Astrocyte (in vitro differentiated cells and primary cell): ENCODE measurements at regions not wholly inside any gene's neighbourhood (a gene's known extent, or its start where the extent isn't known, plus 50 kb on each side); places are given as distances from the start of the nearest gene placed in this dataset.

Source experiments
- DNase-seq: peaks from one replicate; pipeline ENCODE4 v3.0.0-alpha.2; 2010; ENCODE audit warnings: low read depth
- FAIRE-seq: peaks from 2 replicates; lab custom pipeline; 2011; peaks lifted over from hg19 to GRCh38; lab: Jason Lieb, UNC
- H2AFZ ChIP-seq: 2 replicates; pipeline ENCODE4 v1.6.0; 2012; ENCODE audit warnings: low read depth, low read length, inconsistent platforms
- H3K27ac ChIP-seq: 2 replicates; pipeline ENCODE4 v1.5.1; 2011; ENCODE audit warnings: low read depth, low read length, inconsistent platforms
- H3K27me3 ChIP-seq: 2 replicates; pipeline ENCODE4 v1.6.0; 2011; ENCODE audit warnings: low read length, inconsistent platforms; ENCODE audit not compliant: insufficient read depth
- H3K36me3 ChIP-seq: 2 replicates; pipeline ENCODE4 v1.5.1; 2011; ENCODE audit warnings: low read length, inconsistent platforms; ENCODE audit not compliant: insufficient read depth
- H3K4me1 ChIP-seq: 2 replicates; pipeline ENCODE4 v1.5.1; 2011; ENCODE audit warnings: low read length, inconsistent platforms; ENCODE audit not compliant: insufficient read depth
- H3K4me2 ChIP-seq: 2 replicates; pipeline ENCODE4 v1.6.0; 2012; ENCODE audit warnings: low read length, inconsistent platforms
- H3K4me3 ChIP-seq: 2 replicates; pipeline ENCODE4 v1.5.1; 2011; ENCODE audit warnings: low read depth, mild to moderate bottlenecking, low read length, inconsistent platforms; ENCODE audit not compliant: insufficient read depth
- H3K79me2 ChIP-seq: 2 replicates; pipeline ENCODE4 v1.6.0; 2012; ENCODE audit warnings: mild to moderate bottlenecking, low read length, inconsistent platforms; ENCODE audit not compliant: insufficient read depth
- H3K9ac ChIP-seq: 2 replicates; pipeline ENCODE4 v1.6.0; 2012; ENCODE audit warnings: mild to moderate bottlenecking, low read length, inconsistent platforms
- H3K9me3 ChIP-seq: 2 replicates; pipeline ENCODE4 v1.5.1; 2012; ENCODE audit warnings: low read depth, mild to moderate bottlenecking, low read length, inconsistent platforms; ENCODE audit not compliant: insufficient read depth
- H4K20me1 ChIP-seq: 2 replicates; pipeline ENCODE4 v1.6.0; 2012; ENCODE audit warnings: low read length, inconsistent platforms; ENCODE audit not compliant: insufficient read depth
- H3K27ac Mint-ChIP-seq: one replicate; pipeline ENCODE4 v1.8.0; 2021; ENCODE audit warnings: mild to moderate bottlenecking, mixed read lengths; ENCODE audit not compliant: unreplicated experiment
- H3K27me3 Mint-ChIP-seq: one replicate; pipeline ENCODE4 v1.8.0; 2021; ENCODE audit warnings: low read depth, mixed read lengths; ENCODE audit not compliant: unreplicated experiment
- H3K36me3 Mint-ChIP-seq: one replicate; pipeline ENCODE4 v1.8.0; 2021; ENCODE audit warnings: low read depth, mixed read lengths; ENCODE audit not compliant: unreplicated experiment
- H3K4me1 Mint-ChIP-seq: one replicate; pipeline ENCODE4 v1.8.0; 2021; ENCODE audit warnings: low read depth, mixed read lengths; ENCODE audit not compliant: unreplicated experiment
- H3K4me3 Mint-ChIP-seq: one replicate; pipeline ENCODE4 v1.8.0; 2021; ENCODE audit warnings: mild to moderate bottlenecking, moderate library complexity, mixed read lengths; ENCODE audit not compliant: unreplicated experiment
- H3K9me3 Mint-ChIP-seq: one replicate; pipeline ENCODE4 v1.8.0; 2021; ENCODE audit warnings: mild to moderate bottlenecking, mixed read lengths; ENCODE audit not compliant: unreplicated experiment
- EZH2 ChIP-seq: IDR thresholded peaks from 2 replicates; pipeline ENCODE4 v1.6.1; 2012; ENCODE audit warnings: mild to moderate bottlenecking, low read length, inconsistent platforms; ENCODE audit not compliant: insufficient read depth
- TF ChIP-seq, protein P1 (sequence below): IDR thresholded peaks from 2 replicates; pipeline ENCODE4 v1.5.1; 2011; ENCODE audit warnings: low read depth, mild to moderate bottlenecking, inconsistent platforms, low read length, moderate library complexity; ENCODE audit not compliant: insufficient read depth

DNA sequence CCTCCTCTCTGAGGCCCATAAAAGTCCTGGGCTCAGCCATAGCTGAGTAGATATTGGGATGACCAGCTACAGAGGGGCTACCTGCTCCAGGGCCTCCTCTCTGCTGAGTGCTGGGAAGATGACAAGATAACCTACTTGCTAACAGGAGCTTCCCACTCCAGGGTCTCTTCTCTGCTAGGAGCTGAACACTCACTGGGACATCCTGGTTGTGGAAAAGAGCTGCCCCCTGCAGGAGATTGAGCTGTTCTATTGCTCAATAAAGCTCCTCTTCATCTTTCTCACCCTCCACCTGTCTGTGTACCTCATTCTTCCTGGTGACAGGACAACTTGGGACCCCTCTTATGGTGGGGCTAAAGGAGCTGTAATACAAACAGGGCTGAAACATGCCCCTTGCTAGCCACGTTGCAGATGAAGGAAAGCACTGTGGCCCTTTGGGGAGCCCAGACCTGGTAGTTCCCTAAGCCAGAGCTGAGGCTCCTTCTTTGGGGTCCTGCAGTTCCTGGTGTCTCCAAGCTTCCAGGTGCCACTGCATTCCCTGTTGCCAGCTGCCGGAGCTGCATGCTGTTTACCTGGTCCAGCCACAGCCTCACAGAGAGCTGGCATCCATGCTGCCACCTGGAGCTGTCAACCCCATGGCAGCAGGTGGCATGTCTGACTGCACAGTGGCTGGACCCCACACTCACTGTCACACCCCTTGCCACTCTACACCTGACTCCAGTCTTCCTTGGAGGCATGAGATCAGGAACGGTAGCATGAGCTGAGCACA lies 598.5 kb upstream of the LMO3 start:
- Mint-ChIP-seq H3K36me3 (no peaks in the 10 kb centered on the region), H3K4me3 (no peak overlapping the region), H3K27me3 (no peaks in the 10 kb centered on the region), H3K9me3 (peaks cover 2% of the 10 kb centered on the region), H3K27ac (no peak overlapping the region), H3K4me1 (no peaks in the 10 kb centered on the region)
- Histone ChIP-seq H3K4me2 (no peak overlapping the region), H4K20me1 (no peaks in the 10 kb centered on the region), H2AFZ (no peak overlapping the region), H3K9me3 (no peaks in the 10 kb centered on the region), H3K4me1 (no peaks in the 10 kb centered on the region), H3K27me3 (no peaks in the 10 kb centered on the region), H3K4me3 (no peak overlapping the region), H3K79me2 (no peaks in the 10 kb centered on the region), H3K27ac (no peak overlapping the region), H3K9ac (no peak overlapping the region), H3K36me3 (no peaks in the 10 kb centered on the region)
- TF ChIP-seq, protein P1, sequence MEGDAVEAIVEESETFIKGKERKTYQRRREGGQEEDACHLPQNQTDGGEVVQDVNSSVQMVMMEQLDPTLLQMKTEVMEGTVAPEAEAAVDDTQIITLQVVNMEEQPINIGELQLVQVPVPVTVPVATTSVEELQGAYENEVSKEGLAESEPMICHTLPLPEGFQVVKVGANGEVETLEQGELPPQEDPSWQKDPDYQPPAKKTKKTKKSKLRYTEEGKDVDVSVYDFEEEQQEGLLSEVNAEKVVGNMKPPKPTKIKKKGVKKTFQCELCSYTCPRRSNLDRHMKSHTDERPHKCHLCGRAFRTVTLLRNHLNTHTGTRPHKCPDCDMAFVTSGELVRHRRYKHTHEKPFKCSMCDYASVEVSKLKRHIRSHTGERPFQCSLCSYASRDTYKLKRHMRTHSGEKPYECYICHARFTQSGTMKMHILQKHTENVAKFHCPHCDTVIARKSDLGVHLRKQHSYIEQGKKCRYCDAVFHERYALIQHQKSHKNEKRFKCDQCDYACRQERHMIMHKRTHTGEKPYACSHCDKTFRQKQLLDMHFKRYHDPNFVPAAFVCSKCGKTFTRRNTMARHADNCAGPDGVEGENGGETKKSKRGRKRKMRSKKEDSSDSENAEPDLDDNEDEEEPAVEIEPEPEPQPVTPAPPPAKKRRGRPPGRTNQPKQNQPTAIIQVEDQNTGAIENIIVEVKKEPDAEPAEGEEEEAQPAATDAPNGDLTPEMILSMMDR, result no peak
- no peak for TF ChIP-seq EZH2
- FAIRE-seq (no peak), DNase-seq (no peak)

DNA sequence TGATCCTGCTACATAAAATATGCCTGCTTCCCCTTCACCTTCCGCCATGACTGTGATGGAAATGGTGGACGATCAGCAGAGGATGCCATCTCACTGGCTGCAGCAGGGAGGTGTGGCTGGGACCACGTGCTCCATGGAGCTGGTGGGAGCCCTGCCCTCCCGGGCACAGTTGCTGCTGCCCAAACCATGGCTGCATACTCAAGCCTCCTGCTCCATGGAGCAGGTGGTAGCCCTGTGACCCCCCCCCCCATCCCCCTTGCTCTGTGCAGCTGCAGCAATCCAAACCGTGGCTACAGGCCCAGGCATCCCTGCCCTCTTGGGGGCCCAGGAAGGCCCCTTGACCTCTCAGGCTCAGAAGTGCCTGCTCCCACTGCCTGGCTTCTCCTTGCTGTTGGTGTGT lies 597.5 kb upstream of the LMO3 start:
- Histone ChIP-seq H4K20me1 (no peaks in the 10 kb centered on the region), H3K4me1 (no peaks in the 10 kb centered on the region), H2AFZ (no peak overlapping the region), H3K27me3 (no peaks in the 10 kb centered on the region), H3K9ac (no peak overlapping the region), H3K79me2 (no peaks in the 10 kb centered on the region), H3K4me3 (no peak overlapping the region), H3K27ac (no peak overlapping the region), H3K4me2 (no peak overlapping the region), H3K36me3 (no peaks in the 10 kb centered on the region), H3K9me3 (no peaks in the 10 kb centered on the region)
- H3K4me3 Mint-ChIP-seq, result no peak overlapping the region
- no peak for DNase-seq
- H3K27me3 Mint-ChIP-seq, result no peaks in the 10 kb centered on the region
- no peak for TF ChIP-seq EZH2
- TF ChIP-seq, protein P1, result no peak
- no peak overlapping the region for H3K27ac Mint-ChIP-seq
- no peaks in the 10 kb centered on the region for H3K4me1 Mint-ChIP-seq
- H3K9me3 Mint-ChIP-seq, result peaks cover 2% of the 10 kb centered on the region
- no peaks in the 10 kb centered on the region for H3K36me3 Mint-ChIP-seq
- no peak for FAIRE-seq

DNA sequence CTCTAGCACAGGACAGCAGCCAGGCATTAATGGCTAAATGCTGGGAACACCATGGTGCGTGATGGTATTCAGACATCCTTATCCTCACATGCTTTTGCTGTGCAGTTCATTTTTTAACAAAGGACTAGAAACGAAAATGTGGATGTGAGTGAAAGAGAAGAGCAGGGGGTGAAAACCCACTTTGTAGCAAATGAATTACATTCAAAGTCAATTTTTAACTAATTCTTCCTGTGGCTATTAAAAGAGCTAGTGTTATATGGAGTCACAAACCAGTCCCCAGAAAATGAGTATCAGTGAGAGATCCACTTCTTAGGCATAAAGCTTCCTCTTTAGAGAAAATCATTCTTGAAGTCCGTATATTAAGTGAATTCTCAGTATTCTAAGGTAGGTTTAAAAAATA lies 592.0 kb upstream of the LMO3 start:
- DNase-seq (no peak), FAIRE-seq (no peak)
- Mint-ChIP-seq H3K27me3 (no peaks in the 10 kb centered on the region), H3K27ac (no peak overlapping the region), H3K36me3 (no peaks in the 10 kb centered on the region), H3K9me3 (no peaks in the 10 kb centered on the region), H3K4me1 (no peaks in the 10 kb centered on the region), H3K4me3 (no peak overlapping the region)
- H3K79me2 ChIP-seq, result no peaks in the 10 kb centered on the region
- H3K27me3 ChIP-seq, result no peaks in the 10 kb centered on the region
- H2AFZ ChIP-seq, result no peak overlapping the region
- H3K9me3 ChIP-seq, result no peaks in the 10 kb centered on the region
- no peak overlapping the region for H3K9ac ChIP-seq
- no peaks in the 10 kb centered on the region for H3K4me1 ChIP-seq
- H3K4me2 ChIP-seq, result no peak overlapping the region
- no peak overlapping the region for H3K27ac ChIP-seq
- TF ChIP-seq EZH2, result no peak
- TF ChIP-seq, protein P1, result no peak
- H4K20me1 ChIP-seq, result no peaks in the 10 kb centered on the region
- H3K4me3 ChIP-seq, result no peak overlapping the region
- no peaks in the 10 kb centered on the region for H3K36me3 ChIP-seq
